Stimulated activated naive CD8-positive, alpha-beta T cell treated with anti-CD3 and anti-CD28 coated beads, Interleukin-15, amount 100 ng/mL, for 72 hours (primary cell): ENCODE measurements at regions not wholly inside any gene's neighbourhood (a gene's known extent, or its start where the extent isn't known, plus 50 kb on each side); places are given as distances from the start of the nearest gene placed in this dataset.
A peak's percentile ranks its signal among the peaks of the same experiment; 100 is the strongest.

Experiments
- ATAC-seq: fragments of 150-1000 bp; cut with Tn5 transposase; 2 replicates; pipeline ENCODE4 v1.10.0; 2021; ENCODE audit warnings: mild to moderate bottlenecking, moderate library complexity
- DNase-seq, 2 donors: peaks; one replicate each; pipeline ENCODE4 v3.0.0; 2021 to 2022
- H3K27ac Mint-ChIP-seq, 2 donors: one replicate each; pipeline ENCODE4 v1.8.0; 2022; ENCODE audit warnings: mild to moderate bottlenecking in 2 of 2, mixed read lengths in 2 of 2, moderate library complexity in 2 of 2
- H3K27me3 Mint-ChIP-seq: one replicate; pipeline ENCODE4 v1.8.0; 2022; ENCODE audit warnings: mixed read lengths
- H3K4me1 Mint-ChIP-seq: one replicate; pipeline ENCODE4 v1.8.0; 2022; ENCODE audit warnings: mild to moderate bottlenecking, mixed read lengths
- H3K4me3 Mint-ChIP-seq, 2 donors: one replicate each; pipeline ENCODE4 v1.8.0; 2022; ENCODE audit warnings: mild to moderate bottlenecking in 2 of 2, mixed read lengths in 2 of 2, moderate library complexity in 1 of 2
- H3K9me3 Mint-ChIP-seq, 2 donors: one replicate each; pipeline ENCODE4 v1.8.0; 2022; ENCODE audit warnings: mixed read lengths in 2 of 2

DNA sequence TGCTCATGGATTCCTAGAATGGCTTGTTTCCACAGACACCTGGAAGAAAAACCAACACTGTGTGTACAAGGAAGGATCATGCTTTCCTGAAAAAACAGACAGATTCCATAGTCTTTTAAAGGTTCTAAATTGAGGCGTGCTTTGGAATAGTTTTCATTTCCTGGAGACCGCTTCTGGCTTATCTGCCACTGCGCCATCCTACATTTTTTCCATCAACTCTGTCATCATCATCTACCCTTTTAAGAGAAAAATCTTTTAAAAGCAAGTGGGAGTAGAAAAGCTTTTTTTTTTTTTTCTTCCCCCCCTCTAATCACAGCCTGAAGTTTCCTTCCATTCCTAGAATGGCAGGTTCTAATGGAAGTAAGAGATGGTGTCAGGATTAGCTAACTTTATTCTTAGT, 379.4 kb upstream of the C2CD4B start:
- Mint-ChIP-seq H3K4me3 (no peak overlapping the region), H3K9me3 (no peaks in the 10 kb centered on the region), H3K27me3 (peaks cover 9% of the 10 kb centered on the region), H3K27ac (no peak overlapping the region), H3K4me1 (peaks cover 2% of the 10 kb centered on the region)
- DNase-seq (no peak), ATAC-seq (no peak)

DNA sequence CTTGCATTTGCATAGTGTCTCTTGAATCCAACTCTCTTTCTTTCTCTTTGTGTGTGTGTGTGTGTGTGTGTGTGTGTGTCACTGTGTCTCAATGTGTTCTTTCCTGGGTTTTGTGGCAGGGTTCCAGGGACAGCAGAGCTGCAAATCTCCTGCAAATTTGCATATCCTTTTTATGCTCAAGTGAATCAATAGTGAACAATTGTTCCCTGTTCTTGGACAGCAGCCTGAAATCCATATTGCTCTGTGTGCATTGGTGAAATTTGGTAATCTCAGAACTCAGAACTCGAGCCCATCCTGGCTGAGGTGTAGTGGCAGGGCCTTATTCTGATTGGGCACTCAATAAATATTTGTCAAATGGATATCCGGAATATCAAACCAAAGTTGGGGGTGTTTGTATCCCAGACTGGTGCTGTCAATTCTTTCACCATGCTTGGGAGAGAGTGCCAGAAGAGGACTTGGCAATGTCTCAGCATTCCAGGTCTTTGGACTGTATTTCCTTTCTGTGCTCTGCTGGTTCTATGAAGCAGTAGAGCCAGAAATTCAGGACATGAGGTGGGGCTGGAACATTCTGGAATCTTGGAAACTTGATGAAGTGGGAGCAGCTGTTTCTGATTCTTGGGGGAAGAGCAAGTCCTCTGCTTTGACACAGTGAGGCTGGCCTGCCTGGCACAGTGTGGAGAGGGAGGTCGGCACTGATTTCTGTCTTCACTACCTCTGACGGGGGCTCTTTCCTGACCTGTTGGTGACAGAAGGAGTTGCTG, 380.6 kb upstream of the C2CD4B start:
- DNase-seq (no peak), ATAC-seq (no peak)
- Mint-ChIP-seq H3K9me3 (no peaks in the 10 kb centered on the region), H3K27ac (no peak overlapping the region), H3K4me3 (no peak overlapping the region), H3K4me1 (peaks cover 8% of the 10 kb centered on the region), H3K27me3 (peaks cover 9% of the 10 kb centered on the region)

DNA sequence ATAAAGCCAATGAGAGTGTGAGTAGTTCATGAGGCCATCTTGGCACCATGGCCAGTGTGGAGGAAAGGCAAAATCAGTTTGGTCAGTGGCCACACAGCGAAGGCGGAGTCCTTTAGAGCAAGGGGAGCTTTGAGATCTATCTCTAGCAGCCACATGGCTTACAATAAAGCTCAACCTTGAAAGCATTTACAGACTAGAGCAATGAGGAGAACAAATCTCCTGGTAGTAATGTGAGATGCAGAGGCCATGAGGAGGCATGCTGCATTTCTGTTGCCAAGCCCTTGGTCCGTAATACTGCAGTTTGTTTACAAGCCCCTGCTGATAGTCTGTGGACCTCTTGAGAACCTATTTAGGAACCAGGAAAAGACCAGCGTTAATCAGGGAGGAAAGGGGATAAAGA, 381.5 kb upstream of the C2CD4B start:
- ATAC-seq = no peak
- H3K9me3 Mint-ChIP-seq = no peaks in the 10 kb centered on the region

DNA sequence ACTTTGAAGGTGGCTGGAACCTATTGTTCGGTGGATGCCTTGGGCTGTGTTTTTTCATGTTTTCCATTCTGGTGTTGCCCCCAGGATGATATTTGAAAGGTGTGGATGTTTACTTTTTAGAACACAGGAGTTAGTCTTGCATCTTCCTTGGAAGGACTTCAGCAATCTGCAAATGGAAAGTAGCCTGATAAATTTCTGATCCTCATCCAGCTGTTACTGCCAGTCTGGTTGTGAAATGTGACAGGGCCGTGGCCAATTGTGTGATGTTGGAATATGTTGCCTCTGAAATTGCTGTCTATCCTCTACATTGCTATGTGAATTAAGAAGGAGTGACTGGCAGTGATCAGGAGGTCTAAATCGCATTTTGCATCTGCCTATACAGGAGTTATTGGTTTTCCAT, 382.5 kb upstream of the C2CD4B start:
- H3K4me3 Mint-ChIP-seq = no peak overlapping the region
- H3K27me3 Mint-ChIP-seq = peaks cover 9% of the 10 kb centered on the region
- no peak for ATAC-seq

More for the DNA sequence above, 381.5 kb upstream of the C2CD4B start:
- peaks cover 8% of the 10 kb centered on the region for H3K4me1 Mint-ChIP-seq
- no peak overlapping the region for H3K4me3 Mint-ChIP-seq
- no peak overlapping the region for H3K27ac Mint-ChIP-seq
- no peak for DNase-seq
- peaks cover 9% of the 10 kb centered on the region for H3K27me3 Mint-ChIP-seq

DNA sequence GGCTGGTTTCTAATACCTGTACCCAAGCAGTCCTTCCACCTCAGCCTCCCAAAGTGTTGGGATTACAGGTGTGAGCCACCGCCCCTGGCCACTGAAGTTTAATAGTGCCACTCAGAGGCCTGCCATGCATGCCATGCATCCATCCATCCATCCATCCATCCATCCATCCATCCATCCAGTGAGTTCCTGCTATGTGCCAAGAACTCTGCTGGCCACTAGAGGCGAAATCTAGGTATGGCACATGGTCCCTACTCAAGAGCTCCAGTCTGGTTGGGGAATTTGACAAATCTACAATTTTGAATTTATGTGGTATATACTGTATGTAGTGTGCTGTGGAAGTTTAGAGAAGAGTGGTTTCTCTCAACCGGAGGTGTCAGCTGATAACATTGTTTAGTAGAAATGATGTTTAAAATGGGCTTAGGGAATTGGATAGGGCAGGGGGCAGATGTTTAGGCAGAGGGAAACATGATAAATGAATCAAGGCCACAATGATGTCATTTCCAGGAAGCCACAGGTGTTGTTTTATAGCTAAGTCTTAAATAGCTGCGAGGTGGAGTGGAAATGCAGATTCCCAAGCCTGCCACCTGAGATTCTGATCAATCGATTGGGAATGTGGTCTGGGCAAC, 384.4 kb upstream of the C2CD4B start:
- peaks cover 8% of the 10 kb centered on the region for H3K4me1 Mint-ChIP-seq
- ATAC-seq = no peak
- peak overlapping the region in 1 of 2 donors; percentile 60 for H3K27ac Mint-ChIP-seq
- peak in 1 of 2 donors; percentile 13 for DNase-seq
- peaks cover 9% of the 10 kb centered on the region for H3K27me3 Mint-ChIP-seq
- no peaks in the 10 kb centered on the region for H3K9me3 Mint-ChIP-seq
- H3K4me3 Mint-ChIP-seq = no peak overlapping the region

More for the DNA sequence above, 382.5 kb upstream of the C2CD4B start:
- Mint-ChIP-seq H3K4me1 (peaks cover 8% of the 10 kb centered on the region), H3K9me3 (no peaks in the 10 kb centered on the region), H3K27ac (no peak overlapping the region)
- DNase-seq = no peak

DNA sequence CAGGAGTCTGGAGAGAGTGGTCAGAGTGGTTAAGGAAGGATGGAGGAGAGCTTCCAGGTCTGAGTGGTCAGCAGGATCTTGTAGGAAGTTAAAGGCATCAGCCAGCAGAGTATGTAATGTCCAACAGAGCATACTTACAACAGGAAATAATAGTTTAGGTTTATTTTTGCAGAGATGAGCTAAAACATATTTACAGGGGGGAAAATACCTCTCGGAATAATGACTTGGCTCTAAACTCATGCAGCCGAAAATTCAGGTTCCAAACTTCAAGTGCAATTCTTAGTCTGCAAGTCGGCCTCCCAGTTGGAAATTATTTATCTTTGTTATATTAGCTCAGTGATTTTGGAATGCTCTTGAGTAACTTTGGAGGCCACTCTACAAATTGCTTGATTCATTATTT, 385.0 kb upstream of the C2CD4B start:
- peaks cover 9% of the 10 kb centered on the region for H3K27me3 Mint-ChIP-seq

DNA sequence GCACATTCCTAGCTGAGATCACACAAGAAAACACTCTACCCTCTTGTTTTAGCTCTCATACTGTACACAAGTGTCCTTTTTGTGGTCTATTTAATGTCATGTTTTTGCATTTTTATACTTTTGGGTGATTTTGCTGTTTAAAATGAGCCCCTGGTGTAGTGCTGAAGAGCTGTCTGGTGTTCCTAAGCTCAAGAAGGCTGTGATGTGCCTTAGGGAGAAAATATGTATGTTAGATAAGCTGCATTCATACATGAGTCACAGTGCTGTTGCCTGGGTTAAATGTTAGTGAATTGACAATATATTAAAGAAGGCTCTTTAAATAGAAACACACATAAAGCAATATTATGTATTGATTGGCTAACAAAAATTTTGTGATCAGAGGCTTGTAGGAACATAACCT, 387.4 kb upstream of the C2CD4B start:
- Mint-ChIP-seq H3K4me1 (peaks cover 8% of the 10 kb centered on the region), H3K27ac (no peak overlapping the region), H3K27me3 (no peaks in the 10 kb centered on the region), H3K4me3 (no peak overlapping the region), H3K9me3 (no peaks in the 10 kb centered on the region)
- no peak for ATAC-seq
- DNase-seq = no peak

More for the DNA sequence above, 385.0 kb upstream of the C2CD4B start:
- Mint-ChIP-seq H3K4me1 (peaks cover 8% of the 10 kb centered on the region), H3K27ac (peak overlapping the region in 1 of 2 donors; percentile 60), H3K4me3 (no peak overlapping the region), H3K9me3 (no peaks in the 10 kb centered on the region)
- no peak for DNase-seq
- ATAC-seq = no peak

DNA sequence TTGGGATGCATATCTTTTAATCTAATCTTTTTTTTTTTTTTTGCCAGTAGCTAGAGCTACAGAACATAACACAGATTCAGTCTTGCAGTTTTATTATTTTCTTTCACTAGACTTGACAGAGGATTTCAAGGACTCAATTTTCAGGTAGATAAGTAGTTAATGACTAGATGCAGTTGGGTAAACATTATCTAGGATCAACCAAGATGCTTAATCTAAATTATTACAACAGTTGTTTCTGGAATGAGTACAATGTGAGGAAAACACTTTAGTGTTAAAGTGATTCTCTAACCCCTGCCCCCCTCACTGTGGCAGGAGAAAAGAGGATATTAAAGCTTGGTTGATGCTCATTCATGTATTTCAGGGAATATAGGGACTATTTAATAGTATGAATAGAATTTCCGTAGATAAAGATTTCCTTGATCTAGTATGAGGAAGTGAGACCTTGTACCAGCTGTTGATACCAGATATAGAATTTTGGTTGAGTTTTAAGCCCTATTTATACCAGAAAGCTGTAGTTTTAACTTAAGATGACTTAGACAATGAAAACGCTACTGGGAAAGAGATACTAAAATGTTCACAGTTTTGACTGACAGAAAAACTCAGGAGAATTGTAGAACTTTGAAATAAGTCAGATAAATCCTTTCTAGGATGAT, 389.0 kb upstream of the C2CD4B start:
- no peak for DNase-seq
- H3K9me3 Mint-ChIP-seq = no peaks in the 10 kb centered on the region
- no peak overlapping the region for H3K27ac Mint-ChIP-seq
- peaks cover 8% of the 10 kb centered on the region for H3K4me1 Mint-ChIP-seq
- no peak for ATAC-seq
- H3K27me3 Mint-ChIP-seq = no peaks in the 10 kb centered on the region
- H3K4me3 Mint-ChIP-seq = no peak overlapping the region

DNA sequence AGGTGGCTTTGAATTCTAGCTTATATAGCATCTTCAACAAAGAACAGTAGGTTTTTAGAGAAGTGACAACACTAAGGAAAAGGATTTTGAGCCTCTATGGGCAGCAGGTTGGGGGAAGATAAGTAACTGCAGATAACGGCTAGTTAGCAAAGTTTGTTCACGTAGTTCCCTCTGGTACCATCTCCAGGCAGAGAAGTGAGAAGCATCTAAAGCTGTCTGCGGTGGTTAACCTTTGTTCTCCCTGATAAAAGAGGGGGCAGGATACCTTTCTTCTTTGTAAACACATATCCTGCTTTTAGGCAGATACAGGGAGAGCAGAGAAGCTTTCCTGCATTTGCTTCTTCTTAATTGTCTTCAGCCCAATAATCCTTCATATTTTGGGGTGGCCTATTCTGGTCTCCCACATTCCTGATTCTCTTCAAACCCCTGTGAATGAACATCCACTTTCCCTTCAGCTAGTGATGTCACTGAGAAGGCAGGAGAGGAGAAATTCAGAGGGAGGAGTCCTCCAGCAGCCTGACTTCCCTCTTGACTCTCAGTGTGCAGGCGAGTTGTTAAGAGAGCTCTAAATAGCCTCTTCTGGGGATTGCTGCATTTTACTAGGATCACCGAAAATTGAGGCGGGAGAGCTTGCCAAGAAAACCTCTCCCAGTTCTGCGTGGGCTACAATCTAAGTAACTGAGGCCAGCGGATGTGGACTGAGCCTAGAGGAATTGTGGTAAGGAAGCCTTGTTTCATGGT, 393.7 kb upstream of the C2CD4B start:
- Mint-ChIP-seq H3K4me1 (no peaks in the 10 kb centered on the region), H3K27me3 (peaks cover 13% of the 10 kb centered on the region), H3K27ac (no peak overlapping the region), H3K4me3 (no peak overlapping the region), H3K9me3 (no peaks in the 10 kb centered on the region)
- ATAC-seq = no peak
- no peak for DNase-seq

DNA sequence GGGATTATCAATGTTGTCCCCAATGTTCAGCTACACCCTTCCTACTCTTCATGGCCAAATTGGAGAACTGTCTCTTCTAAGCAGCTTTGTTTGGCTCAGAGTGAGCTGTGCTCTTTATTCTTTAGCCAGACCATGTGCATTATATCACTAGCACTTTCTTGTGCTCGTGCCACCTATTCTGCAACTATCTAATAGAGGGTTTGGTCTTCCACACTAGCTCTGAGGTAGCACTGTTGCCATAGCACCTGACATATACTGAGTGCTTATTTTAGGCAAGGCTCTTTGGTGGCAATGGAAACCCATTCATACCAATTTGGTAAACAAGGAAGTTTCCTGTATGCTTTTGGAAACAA, 394.3 kb upstream of the C2CD4B start:
- no peak for ATAC-seq
- H3K4me3 Mint-ChIP-seq = no peak overlapping the region
- no peak for DNase-seq
- H3K27ac Mint-ChIP-seq = no peak overlapping the region
- no peaks in the 10 kb centered on the region for H3K4me1 Mint-ChIP-seq
- H3K9me3 Mint-ChIP-seq = no peaks in the 10 kb centered on the region
- H3K27me3 Mint-ChIP-seq = peaks cover 18% of the 10 kb centered on the region

DNA sequence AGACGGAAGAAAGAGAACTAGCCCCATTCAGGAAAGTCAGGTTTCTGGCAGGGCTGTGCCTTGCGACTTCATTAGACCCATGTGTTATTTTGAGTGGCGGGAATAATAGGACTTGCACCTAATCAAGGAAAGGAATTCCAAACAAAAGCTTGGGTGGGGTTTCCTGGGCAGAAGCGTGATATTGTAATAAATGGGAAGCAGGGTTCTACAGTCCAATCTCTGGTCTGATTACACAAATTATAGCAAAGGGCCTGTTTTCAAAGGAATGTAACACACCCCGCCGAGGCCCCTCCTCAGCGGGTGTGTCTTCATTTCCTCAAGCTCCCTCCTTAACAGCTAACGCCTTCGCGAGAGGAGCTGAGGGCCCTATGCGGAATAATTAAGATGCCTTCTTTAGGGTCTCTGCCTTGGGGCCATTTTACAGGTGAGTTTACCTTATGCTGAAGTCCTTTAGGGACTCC, 396.0 kb upstream of the C2CD4B start:
- H3K4me3 Mint-ChIP-seq = no peak overlapping the region
- no peak overlapping the region for H3K27ac Mint-ChIP-seq
- no peak for ATAC-seq
- no peaks in the 10 kb centered on the region for H3K9me3 Mint-ChIP-seq
- H3K4me1 Mint-ChIP-seq = no peaks in the 10 kb centered on the region
- no peak for DNase-seq
- H3K27me3 Mint-ChIP-seq = peaks cover 20% of the 10 kb centered on the region

DNA sequence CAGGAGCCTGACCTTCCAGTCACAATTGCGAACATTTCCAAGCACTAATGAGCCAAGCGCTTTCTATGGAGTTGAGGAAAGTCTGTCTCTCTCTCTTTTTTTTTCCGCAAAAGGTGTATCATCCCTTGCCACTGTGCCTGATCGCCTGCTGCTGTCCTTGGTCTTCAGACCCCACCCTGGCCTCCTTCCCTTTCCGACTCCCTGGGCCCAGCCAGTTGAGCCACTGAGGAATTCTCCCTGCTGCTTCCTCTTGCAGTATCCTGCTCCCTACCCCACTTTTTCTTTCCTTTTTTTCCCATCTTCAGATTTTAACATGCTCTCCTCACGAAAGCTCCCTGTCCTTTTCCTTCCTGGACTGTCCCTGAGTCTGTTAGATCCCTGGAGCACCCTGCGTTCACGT, 396.5 kb upstream of the C2CD4B start:
- H3K4me1 Mint-ChIP-seq = no peaks in the 10 kb centered on the region

DNA sequence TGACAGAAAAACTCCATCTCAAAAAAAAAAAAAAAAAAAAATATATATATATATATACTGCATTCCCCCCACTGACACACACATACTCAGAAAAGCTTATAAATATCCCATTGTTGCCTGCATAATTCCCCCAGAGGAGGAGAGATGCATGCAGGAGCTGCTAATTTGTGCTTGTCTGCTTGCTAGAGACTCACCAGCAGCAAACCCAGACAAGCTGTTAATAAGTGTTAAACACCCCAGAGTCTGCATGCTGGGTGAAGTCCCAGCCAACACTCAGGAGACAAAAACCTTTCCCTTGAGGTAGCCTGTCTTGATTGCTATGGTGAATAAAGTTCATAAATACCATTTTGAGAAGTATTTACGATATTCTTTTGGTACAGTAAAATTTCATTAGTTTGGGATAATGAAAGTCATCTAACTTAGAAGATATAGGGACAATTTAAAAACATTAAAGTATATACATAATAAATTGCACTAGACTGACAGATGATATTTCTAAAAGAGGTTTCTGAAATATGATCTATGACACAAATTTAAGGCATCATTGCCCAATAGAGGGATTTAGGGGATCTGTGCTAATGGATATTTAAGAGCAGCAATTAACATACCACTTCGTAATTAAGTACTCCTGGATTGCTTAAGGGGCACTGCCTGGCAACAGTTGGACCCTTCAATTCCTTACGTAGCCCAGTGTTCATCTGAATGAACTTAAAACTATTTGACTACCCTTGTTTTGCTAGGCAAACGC, 400.0 kb upstream of the C2CD4B start:
- H3K4me1 Mint-ChIP-seq = no peaks in the 10 kb centered on the region
- no peaks in the 10 kb centered on the region for H3K9me3 Mint-ChIP-seq
- H3K4me3 Mint-ChIP-seq = no peak overlapping the region
- DNase-seq (no peak), ATAC-seq (no peak)
- H3K27me3 Mint-ChIP-seq = peaks cover 15% of the 10 kb centered on the region
- no peak overlapping the region for H3K27ac Mint-ChIP-seq

More for the DNA sequence above, 396.5 kb upstream of the C2CD4B start:
- Mint-ChIP-seq H3K27ac (no peak overlapping the region), H3K9me3 (no peaks in the 10 kb centered on the region), H3K27me3 (peaks cover 20% of the 10 kb centered on the region), H3K4me3 (no peak overlapping the region)
- ATAC-seq = no peak
- no peak for DNase-seq

DNA sequence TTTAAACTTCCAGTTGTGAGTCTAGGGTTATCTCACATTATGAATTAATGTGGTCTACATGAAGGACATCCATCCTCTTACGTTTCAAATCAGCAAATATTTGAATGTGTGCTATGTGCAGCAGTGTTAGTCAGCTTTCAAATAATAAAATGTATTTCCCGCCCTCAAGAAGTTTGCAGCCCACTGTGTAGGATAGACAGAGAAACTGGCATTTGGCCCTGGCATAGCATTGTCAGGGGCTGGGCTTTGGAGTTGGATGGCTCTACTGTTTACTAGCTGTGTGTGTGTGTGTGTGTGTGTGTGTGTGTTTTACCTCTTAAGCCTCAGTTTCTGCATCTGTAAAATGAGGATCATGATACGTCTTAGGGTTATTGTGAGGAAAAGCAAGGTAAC, 400.5 kb upstream of the C2CD4B start:
- Mint-ChIP-seq H3K9me3 (no peaks in the 10 kb centered on the region), H3K27ac (no peak overlapping the region), H3K4me3 (no peak overlapping the region), H3K4me1 (no peaks in the 10 kb centered on the region), H3K27me3 (peaks cover 15% of the 10 kb centered on the region)
- DNase-seq = no peak
- no peak for ATAC-seq

DNA sequence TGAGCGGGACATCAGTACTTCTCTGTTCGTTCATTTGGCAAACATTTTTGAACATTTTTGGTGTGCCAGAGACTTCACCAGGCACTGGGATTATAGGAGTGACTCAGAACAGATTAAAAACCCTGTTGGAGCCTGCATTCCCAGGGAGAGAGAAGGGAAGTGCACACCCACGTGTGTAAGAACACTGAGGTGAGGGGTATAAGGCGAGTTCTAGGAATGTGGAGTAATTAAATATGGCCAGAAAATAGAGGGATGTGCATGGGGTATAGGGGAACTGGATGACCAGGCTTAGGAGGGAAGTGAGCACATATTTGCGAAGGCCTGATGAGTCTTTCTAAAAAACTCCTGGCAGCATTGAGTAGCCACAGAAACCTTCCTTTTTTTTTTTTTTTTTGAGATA, 401.2 kb upstream of the C2CD4B start:
- ATAC-seq (no peak), DNase-seq (no peak)
- no peak overlapping the region for H3K4me3 Mint-ChIP-seq
- H3K27ac Mint-ChIP-seq = no peak overlapping the region
- H3K9me3 Mint-ChIP-seq = no peaks in the 10 kb centered on the region
- no peaks in the 10 kb centered on the region for H3K4me1 Mint-ChIP-seq
- H3K27me3 Mint-ChIP-seq = peaks cover 15% of the 10 kb centered on the region
